ENCODE measurements at regions not wholly inside any gene's neighbourhood (a gene's known extent, or its start where the extent isn't known, plus 50 kb on each side); places are given as distances from the start of the nearest gene placed in this dataset.

DNA sequence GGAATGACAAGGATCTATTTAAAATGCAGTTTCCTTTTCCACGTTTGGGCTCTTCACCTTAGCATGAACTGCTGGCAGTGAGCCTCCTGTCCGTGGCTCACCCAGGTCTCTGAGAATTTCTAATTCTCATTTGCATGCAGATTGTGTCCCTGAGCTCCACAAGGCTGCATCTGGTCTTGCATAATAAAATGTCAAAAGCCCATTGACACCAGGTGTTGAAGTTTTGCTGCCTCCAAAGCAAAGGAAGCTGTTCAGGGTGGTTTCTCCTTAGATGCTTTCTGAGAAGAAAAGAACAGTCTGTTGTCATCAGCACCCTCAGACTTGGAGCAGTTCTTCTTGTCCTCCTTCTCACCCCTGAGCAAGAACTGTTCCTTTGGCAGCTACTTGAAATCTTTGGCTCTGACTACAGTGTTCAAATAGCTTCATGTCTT lies 433.1 kb upstream of the KAZN start:
- Histone ChIP-seq H3K4me2 (ENCODE audit: insufficient read depth, low read length) (no peak overlapping the region), H2AFZ (ENCODE audit: low read depth, low read length) (no peak overlapping the region), H3K27ac (ENCODE audit: insufficient read depth, low read depth, low read length) (no peak overlapping the region), H3K4me1 (ENCODE audit: control insufficient read depth, extremely low read depth, insufficient read depth, low read length) (no peaks in the 10 kb centered on the region), H3K36me3 (ENCODE audit: control insufficient read depth in 2 of 2, extremely low read depth in 1 of 2, insufficient read depth in 2 of 2, low read length in 2 of 2) (no peaks in the 10 kb centered on the region), H3K4me3 (replicated peaks in 1 of 3; ENCODE audit: insufficient read depth in 1 of 3, low read depth in 1 of 3, low read length in 3 of 3) (no peak overlapping the region), H3K79me2 (ENCODE audit: control insufficient read depth, insufficient read depth, low read length) (no peaks in the 10 kb centered on the region), H3K9me1 (replicated peaks; ENCODE audit: control insufficient read depth, extremely low read depth, insufficient read depth, low read length) (no peaks in the 10 kb centered on the region), H3K9me3 (replicated peaks; ENCODE audit: control insufficient read depth, insufficient read depth, low read length) (peaks cover 3% of the 10 kb centered on the region), H3K9ac (replicated peaks; ENCODE audit: extremely low read depth, insufficient read depth, low read length) (no peak overlapping the region), H3K27me3 (ENCODE audit: control insufficient read depth in 2 of 2, insufficient read depth in 2 of 2, low read length in 2 of 2) (no peaks in the 10 kb centered on the region), H4K20me1 (replicated peaks; ENCODE audit: control insufficient read depth, extremely low read depth, insufficient read depth, low read length) (no peaks in the 10 kb centered on the region)
- ChIA-PET CTCF (no interaction called here), POLR2A (no interaction called here)
- BruUV-seq (replicated peaks): no TSS peak
- TF ChIP-seq, protein P1, sequence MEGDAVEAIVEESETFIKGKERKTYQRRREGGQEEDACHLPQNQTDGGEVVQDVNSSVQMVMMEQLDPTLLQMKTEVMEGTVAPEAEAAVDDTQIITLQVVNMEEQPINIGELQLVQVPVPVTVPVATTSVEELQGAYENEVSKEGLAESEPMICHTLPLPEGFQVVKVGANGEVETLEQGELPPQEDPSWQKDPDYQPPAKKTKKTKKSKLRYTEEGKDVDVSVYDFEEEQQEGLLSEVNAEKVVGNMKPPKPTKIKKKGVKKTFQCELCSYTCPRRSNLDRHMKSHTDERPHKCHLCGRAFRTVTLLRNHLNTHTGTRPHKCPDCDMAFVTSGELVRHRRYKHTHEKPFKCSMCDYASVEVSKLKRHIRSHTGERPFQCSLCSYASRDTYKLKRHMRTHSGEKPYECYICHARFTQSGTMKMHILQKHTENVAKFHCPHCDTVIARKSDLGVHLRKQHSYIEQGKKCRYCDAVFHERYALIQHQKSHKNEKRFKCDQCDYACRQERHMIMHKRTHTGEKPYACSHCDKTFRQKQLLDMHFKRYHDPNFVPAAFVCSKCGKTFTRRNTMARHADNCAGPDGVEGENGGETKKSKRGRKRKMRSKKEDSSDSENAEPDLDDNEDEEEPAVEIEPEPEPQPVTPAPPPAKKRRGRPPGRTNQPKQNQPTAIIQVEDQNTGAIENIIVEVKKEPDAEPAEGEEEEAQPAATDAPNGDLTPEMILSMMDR (IDR thresholded peaks at IDR 0.05; ENCODE audit: extremely low read depth in 1 of 2, insufficient read depth in 1 of 2, low read depth in 1 of 2, low read length in 2 of 2): no peak
- no peak for TF ChIP-seq FOS (IDR thresholded peaks at IDR 0.05; ENCODE audit: borderline replicate concordance, insufficient read depth, low read length)
- TF ChIP-seq JUN (IDR thresholded peaks at IDR 0.05; ENCODE audit: borderline replicate concordance, insufficient read depth, insufficient read length, low read depth): no peak
- no peak for TF ChIP-seq POLR2A (IDR thresholded peaks at IDR 0.05; ENCODE audit: low read depth, low read length)
- no peak for TF ChIP-seq EZH2 (IDR thresholded peaks at IDR 0.05; ENCODE audit: borderline replicate concordance, low read depth, low read length, severe bottlenecking)
- TF ChIP-seq GATA2 (IDR thresholded peaks at IDR 0.05; ENCODE audit: insufficient read depth, insufficient read length, low read depth, low read length): no peak
- TF ChIP-seq POLR2AphosphoS5 (IDR thresholded peaks at IDR 0.05; ENCODE audit: insufficient read depth, low read depth, low read length): no peak
- no peak for TF ChIP-seq MYC (IDR thresholded peaks at IDR 0.05; ENCODE audit: low read depth, low read length)
- TF ChIP-seq MAX (IDR thresholded peaks at IDR 0.05; ENCODE audit: insufficient read depth, insufficient read length): no peak
- DNase-seq (ENCODE audit: low read depth, low spot score) (no peak), FAIRE-seq (no peak)
- dilution Hi-C loops (cut with MboI; ENCODE audit: extremely low pct_ligation_motif_present, low sequenced_read_pairs): no loop called here
- intact Hi-C loops (cut with micrococcal nuclease): no loop called here
